MCF 10A (cell line): ENCODE measurements at regions not wholly inside any gene's neighbourhood (a gene's known extent, or its start where the extent isn't known, plus 50 kb on each side); places are given as distances from the start of the nearest gene placed in this dataset.

Source experiments
- BruUV-seq: library from RNA; stranded (reverse); fragments of 400-500 nt; replicated peaks from 2 replicates; lab custom pipeline; 2021; lab: Mats Ljungman, UMichigan
- CTCF ChIA-PET: fragments of 300-600 bp; sonication (Branson Sonifier 250); formaldehyde crosslinking; extraction: SDS; loops from one replicate; lab custom pipeline; 2021; ENCODE audit warnings: antibody characterized with exemption, inconsistent platforms; lab: Yijun Ruan, JAX
- POLR2A ChIA-PET: fragments of 300-600, 350-650 bp; sonication (Branson Sonifier 250); formaldehyde crosslinking; extraction: SDS; loops from one replicate; lab custom pipeline; 2020; ENCODE audit warnings: antibody characterized with exemption, inconsistent platforms; lab: Yijun Ruan, JAX
- DNase-seq: peaks from one replicate; pipeline ENCODE4 v3.0.0-alpha.2; 2018; ENCODE audit not compliant: unreplicated experiment
- H3K27ac Mint-ChIP-seq: one replicate; pipeline ENCODE4 v1.8.0; 2022; ENCODE audit warnings: mild to moderate bottlenecking, low read depth, mixed read lengths; ENCODE audit not compliant: unreplicated experiment
- H3K27me3 Mint-ChIP-seq: one replicate; pipeline ENCODE4 v1.8.0; 2022; ENCODE audit warnings: mixed read lengths; ENCODE audit not compliant: insufficient read depth, unreplicated experiment
- H3K36me3 Mint-ChIP-seq: one replicate; pipeline ENCODE4 v1.8.0; 2022; ENCODE audit warnings: mild to moderate bottlenecking, moderate library complexity, mixed read lengths; ENCODE audit not compliant: insufficient read depth, unreplicated experiment
- H3K4me1 Mint-ChIP-seq: one replicate; pipeline ENCODE4 v1.8.0; 2022; ENCODE audit warnings: mixed read lengths; ENCODE audit not compliant: insufficient read depth, unreplicated experiment
- H3K4me3 Mint-ChIP-seq: one replicate; pipeline ENCODE4 v1.8.0; 2022; ENCODE audit warnings: mild to moderate bottlenecking, moderate library complexity, mixed read lengths; ENCODE audit not compliant: unreplicated experiment
- H3K9me3 Mint-ChIP-seq: one replicate; pipeline ENCODE4 v1.8.0; 2022; ENCODE audit warnings: mixed read lengths; ENCODE audit not compliant: unreplicated experiment
- CTCF ChIP-seq: fragments of 200-600 bp; IDR thresholded peaks from one replicate; pipeline ENCODE4 v1.8.0; 2022; ENCODE audit warnings: antibody characterized with exemption, mild to moderate bottlenecking; ENCODE audit not compliant: unreplicated experiment
- intact Hi-C: fragments of 100-400 bp; cut with micrococcal nuclease; formaldehyde crosslinking; loops from 2 replicates; pipeline ENCODE4 v1.14.1; 2022

- Mint-ChIP-seq H3K4me1 (no peaks in the 10 kb centered on the region), H3K36me3 (no peaks in the 10 kb centered on the region), H3K4me3 (no peak overlapping the region), H3K27ac (no peak overlapping the region), H3K9me3 (no peaks in the 10 kb centered on the region), H3K27me3 (no peaks in the 10 kb centered on the region)
- intact Hi-C loops: no loop called here
- no peak for TF ChIP-seq CTCF
- CTCF ChIA-PET: no interaction called here
- no TSS peak for BruUV-seq
- POLR2A ChIA-PET: no interaction called here
- no peak for DNase-seq
These were observed 910.8 kb upstream of the MIR17HG start for GRCh38 chr13:90436697-90437096.

- DNase-seq: no peak
- H3K27ac Mint-ChIP-seq: no peak overlapping the region
- no peak for TF ChIP-seq CTCF
- ChIA-PET POLR2A (no interaction called here), CTCF (no interaction called here)
- H3K9me3 Mint-ChIP-seq: no peaks in the 10 kb centered on the region
- no TSS peak for BruUV-seq
- no peaks in the 10 kb centered on the region for H3K36me3 Mint-ChIP-seq
- no peaks in the 10 kb centered on the region for H3K27me3 Mint-ChIP-seq
- intact Hi-C loops: no loop called here
- no peaks in the 10 kb centered on the region for H3K4me1 Mint-ChIP-seq
- no peak overlapping the region for H3K4me3 Mint-ChIP-seq
These were observed 908.9 kb upstream of the MIR17HG start for GRCh38 chr13:90438576-90438975.

- BruUV-seq: no TSS peak
- Mint-ChIP-seq H3K9me3 (peaks cover 5% of the 10 kb centered on the region), H3K4me3 (no peak overlapping the region), H3K27ac (peak overlapping the region; percentile 61), H3K4me1 (peaks cover 27% of the 10 kb centered on the region), H3K27me3 (no peaks in the 10 kb centered on the region), H3K36me3 (peaks cover 5% of the 10 kb centered on the region)
- ChIA-PET POLR2A (no interaction called here), CTCF (no interaction called here)
- no peak for TF ChIP-seq CTCF
- DNase-seq: no peak
- intact Hi-C loops: no loop called here
These were observed 904.2 kb upstream of the MIR17HG start for GRCh38 chr13:90443268-90443667.

GRCh38 chr13:90444232-90444631, 903.3 kb upstream of the MIR17HG start:
- no peaks in the 10 kb centered on the region for H3K27me3 Mint-ChIP-seq
- DNase-seq: no peak
- ChIA-PET CTCF (no interaction called here), POLR2A (no interaction called here)
- intact Hi-C loops: no loop called here
- no peak for TF ChIP-seq CTCF
- H3K4me3 Mint-ChIP-seq: no peak overlapping the region
- BruUV-seq: no TSS peak
- H3K9me3 Mint-ChIP-seq: peaks cover 10% of the 10 kb centered on the region
- peaks cover 32% of the 10 kb centered on the region for H3K4me1 Mint-ChIP-seq
- H3K36me3 Mint-ChIP-seq: peaks cover 5% of the 10 kb centered on the region
- peak overlapping the region; percentile 73 for H3K27ac Mint-ChIP-seq
